SK-N-SH (cell line): ENCODE measurements at regions not wholly inside any gene's neighbourhood (a gene's known extent, or its start where the extent isn't known, plus 50 kb on each side); places are given as distances from the start of the nearest gene placed in this dataset.
"Not testable (repeated sequence)": the region's sequence is repeated elsewhere in the genome, so short reads cannot be mapped to it uniquely, and the experiment has no call there.

Source experiments
- CTCF ChIA-PET: fragments of 300-600, 350-600 bp; formaldehyde crosslinking; extraction: SDS; loops from one replicate; lab custom pipeline; 2021; lab: Yijun Ruan, JAX
- POLR2A ChIA-PET: fragments of 350-600 bp; sonication (Branson Sonifier 250); formaldehyde crosslinking; extraction: SDS; loops from one replicate; lab custom pipeline; 2020; ENCODE audit warnings: antibody characterized with exemption, inconsistent platforms; lab: Yijun Ruan, JAX
- DNase-seq: peaks from one replicate; pipeline ENCODE4 v3.0.0; 2012
- H2AFZ ChIP-seq: fragments of 200-600 bp; sonication (generic); 2 replicates; pipeline ENCODE4 v1.8.1; 2016; ENCODE audit warnings: antibody characterized with exemption, mild to moderate bottlenecking, low read depth
- H3F3A ChIP-seq: fragments of 200-600 bp; sonication (generic); replicated peaks from 2 replicates; pipeline ENCODE3; 2016; ENCODE audit warnings: antibody characterized with exemption, mild to moderate bottlenecking; ENCODE audit not compliant: insufficient read depth
- H3K27ac ChIP-seq, 2 experiments: fragments of 200-500 bp in 1 of 2; fragments of 200-600 bp in 1 of 2; sonication (Bioruptor generic) in 1 of 2; sonication (generic), shearing (Covaris generic) in 1 of 2; 2 replicates each; pipeline versions ENCODE4 v1.5.1 to v1.6.1; 2014 to 2016; ENCODE audit warnings: low read depth in 2 of 2, inconsistent platforms in 1 of 2, low read length in 1 of 2, mild to moderate bottlenecking in 1 of 2, mixed read lengths in 1 of 2
- H3K27me3 ChIP-seq: fragments of 200-600 bp; sonication (generic), shearing (Covaris generic); 2 replicates; pipeline ENCODE4 v1.6.1; 2016; ENCODE audit warnings: mixed run types; ENCODE audit not compliant: insufficient read depth
- H3K36me3 ChIP-seq, 2 experiments: fragments of 200-500 bp in 1 of 2; fragments of 200-600 bp in 1 of 2; sonication (Bioruptor generic) in 1 of 2; sonication (generic) in 1 of 2; replicated peaks in 1 of 2; 2 replicates each; pipeline versions ENCODE3 to v1.5.1; 2014 to 2016; ENCODE audit warnings: low read length in 1 of 2, mild to moderate bottlenecking in 1 of 2; ENCODE audit not compliant: insufficient read depth in 2 of 2, control insufficient read depth in 1 of 2
- H3K4me1 ChIP-seq, 2 experiments: fragments of 200-500 bp in 1 of 2; fragments of 200-600 bp in 1 of 2; sonication (Bioruptor generic) in 1 of 2; sonication (generic), shearing (Covaris generic) in 1 of 2; 2 replicates each; pipeline versions ENCODE4 v1.5.1 to v1.6.1; 2014 to 2016; ENCODE audit warnings: low read depth in 1 of 2, low read length in 1 of 2, mixed run types in 1 of 2; ENCODE audit not compliant: insufficient read depth in 2 of 2, control insufficient read depth in 1 of 2
- H3K4me2 ChIP-seq: fragments of 200-600 bp; sonication (generic), shearing (Covaris generic); 2 replicates; pipeline ENCODE4 v1.6.1; 2017; ENCODE audit warnings: mixed run types
- H3K4me3 ChIP-seq, 2 experiments: fragments of 200-500 bp in 1 of 2; fragments of 200-600 bp in 1 of 2; sonication (Bioruptor generic) in 1 of 2; sonication (generic), shearing (Covaris generic) in 1 of 2; 2 replicates each; pipeline versions ENCODE4 v1.5.1 to v1.8.1; 2014 to 2016; ENCODE audit warnings: low read depth in 2 of 2, inconsistent platforms in 1 of 2, low read length in 1 of 2, mild to moderate bottlenecking in 1 of 2, mixed read lengths in 1 of 2, moderate library complexity in 1 of 2
- H3K79me2 ChIP-seq: fragments of 200-600 bp; sonication (generic); 2 replicates; pipeline ENCODE4 v1.8.1; 2017; ENCODE audit warnings: mild to moderate bottlenecking; ENCODE audit not compliant: insufficient read depth
- H3K9ac ChIP-seq: fragments of 200-600 bp; sonication (generic); 2 replicates; pipeline ENCODE4 v1.6.1; 2017; ENCODE audit warnings: mixed run types
- H3K9me2 ChIP-seq: fragments of 200-600 bp; sonication (generic); 2 replicates; pipeline ENCODE4 v1.6.1; 2017; ENCODE audit warnings: mixed run types
- H3K9me3 ChIP-seq: fragments of 200-600 bp; sonication (generic); 2 replicates; pipeline ENCODE4 v1.6.1; 2017; ENCODE audit warnings: mixed run types, mild to moderate bottlenecking, moderate library complexity
- H4K20me1 ChIP-seq: fragments of 200-600 bp; sonication (generic); 2 replicates; pipeline ENCODE4 v1.6.1; 2017; ENCODE audit warnings: mild to moderate bottlenecking, mixed run types; ENCODE audit not compliant: insufficient read depth
- CTCF ChIP-seq: fragments of 200-600 bp; sonication (generic); IDR thresholded peaks from 2 replicates; pipeline ENCODE4 v1.6.1; 2017; ENCODE audit warnings: antibody characterized with exemption, mild to moderate bottlenecking, moderate library complexity
- EP300 ChIP-seq, 2 experiments: IDR thresholded peaks; 2 replicates each; pipeline versions ENCODE4 v1.4.0 to v1.6.1; 2012; ENCODE audit warnings: borderline replicate concordance in 1 of 2, low read depth in 1 of 2, low read length in 1 of 2
- FOSL2 ChIP-seq: IDR thresholded peaks from 2 replicates; pipeline ENCODE4 v1.4.0; 2012; ENCODE audit warnings: low read depth, mild to moderate bottlenecking, moderate library complexity, borderline replicate concordance
- GABPA ChIP-seq: IDR thresholded peaks from 2 replicates; pipeline ENCODE4 v1.4.0; 2012; ENCODE audit warnings: low read depth, mild to moderate bottlenecking
- MAX ChIP-seq: IDR thresholded peaks from 2 replicates; pipeline ENCODE4 v1.4.0; 2012; ENCODE audit warnings: low read depth
- WGBS: methylation state at CpG from one replicate; pipeline ENCODE4 v1.1.6; 2017; ENCODE audit warnings: low lambda C conversion rate; 5-methylcytosine and 5-hydroxymethylcytosine counted together

- TF ChIP-seq MAX (no peak), EP300 (IDR thresholded peaks at IDR 0.05; ENCODE audit: borderline replicate concordance in 1 of 2, low read depth in 1 of 2, low read length in 1 of 2) (no peak), GABPA (no peak), CTCF (no peak), FOSL2 (no peak)
- no peak overlapping the region for H3K27ac ChIP-seq
- H2AFZ ChIP-seq = no peak overlapping the region
- no peaks in the 10 kb centered on the region for H3K36me3 ChIP-seq
- WGBS = 91% methylated on average over 17 of the region's 17 CpGs
- no peaks in the 10 kb centered on the region for H3F3A ChIP-seq
- H3K4me3 ChIP-seq = no peak overlapping the region
- no peaks in the 10 kb centered on the region for H3K9me2 ChIP-seq
- H3K9ac ChIP-seq = no peak overlapping the region
- no peaks in the 10 kb centered on the region for H3K27me3 ChIP-seq
- H3K4me1 ChIP-seq = no peaks in the 10 kb centered on the region
- no peak for DNase-seq
- H3K79me2 ChIP-seq = no peaks in the 10 kb centered on the region
- ChIA-PET CTCF (no interaction called here), POLR2A (no interaction called here)
- no peaks in the 10 kb centered on the region for H3K9me3 ChIP-seq
- H4K20me1 ChIP-seq = no peaks in the 10 kb centered on the region
- H3K4me2 ChIP-seq = no peak overlapping the region
Observed at GRCh38 chr13:65330287-65330686, 1899.8 kb downstream of the PCDH9 start.

- H3K9ac ChIP-seq, H3K4me3 ChIP-seq, H3K27ac ChIP-seq, H3K36me3 ChIP-seq, H3K27me3 ChIP-seq, H3F3A ChIP-seq, H3K4me1 ChIP-seq, CTCF ChIA-PET, H3K79me2 ChIP-seq, H3K9me3 ChIP-seq, H3K9me2 ChIP-seq, H2AFZ ChIP-seq, H4K20me1 ChIP-seq, H3K4me2 ChIP-seq, POLR2A ChIA-PET, DNase-seq: not testable (repeated sequence)
- 85% methylated on average over 13 of the region's 15 CpGs for WGBS
Observed at GRCh38 chr13:65323192-65323591, 1906.9 kb downstream of the PCDH9 start.

GRCh38 chr13:65321423-65321822 lies 1908.7 kb downstream of the PCDH9 start:
- H2AFZ ChIP-seq, H3K9me2 ChIP-seq, H4K20me1 ChIP-seq, H3K9me3 ChIP-seq, CTCF ChIA-PET, H3K4me3 ChIP-seq, H3K36me3 ChIP-seq, DNase-seq, H3K4me2 ChIP-seq, POLR2A ChIA-PET, H3K27me3 ChIP-seq, H3K27ac ChIP-seq, H3K4me1 ChIP-seq, H3F3A ChIP-seq, H3K9ac ChIP-seq, H3K79me2 ChIP-seq: not testable (repeated sequence)
- 88% methylated on average over 2 of the region's 2 CpGs for WGBS
